Ureter (tissue), 1 donor: ENCODE measurements at regions not wholly inside any gene's neighbourhood (a gene's known extent, or its start where the extent isn't known, plus 50 kb on each side); places are given as distances from the start of the nearest gene placed in this dataset.

ENCODE experiments used
- DNase-seq: peaks from one replicate; pipeline ENCODE4 v3.0.0-alpha.2; 2020; ENCODE audit warnings: low spot score
- donor health status: DM: yes; HTN: yes; CAD: no.

DNA sequence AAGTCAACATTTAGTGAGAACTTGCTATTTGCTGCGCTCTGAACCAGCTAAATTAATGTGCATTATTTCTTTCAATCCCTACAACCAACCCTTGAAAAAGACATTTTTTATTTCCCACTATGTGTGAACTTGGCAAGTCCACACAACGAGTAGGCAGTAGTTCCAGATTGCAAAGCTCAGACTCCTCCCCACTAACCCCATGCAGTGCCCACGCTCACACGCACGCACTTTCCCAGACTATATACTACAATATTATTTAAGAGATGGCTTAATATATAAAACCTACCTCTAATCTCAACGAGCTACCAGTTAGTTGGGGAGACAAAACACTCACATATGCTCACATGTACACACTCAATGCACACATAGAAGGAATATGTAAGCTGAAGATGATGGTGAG lies 671.2 kb downstream of the LMO4 start:
- DNase-seq: no peak

DNA sequence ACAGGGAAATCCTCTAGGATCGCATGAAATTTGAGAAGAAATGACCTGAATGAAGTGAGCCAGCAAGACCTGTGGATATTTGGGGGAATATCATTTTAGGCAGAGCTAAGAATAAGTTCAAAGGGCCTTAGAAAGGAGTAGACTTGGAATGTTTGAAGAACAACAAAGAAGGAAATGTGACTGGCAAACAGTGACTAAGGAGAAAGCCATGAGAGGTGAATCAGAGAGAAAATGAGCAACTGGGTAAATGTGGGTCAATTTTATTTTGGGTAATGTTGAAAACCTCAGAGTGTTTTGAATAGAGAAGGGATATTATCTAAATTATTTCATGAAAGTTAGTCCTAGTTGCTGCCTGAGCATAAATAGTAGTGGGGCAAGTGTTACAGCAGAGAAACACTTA lies 672.8 kb downstream of the LMO4 start:
- no peak for DNase-seq

DNA sequence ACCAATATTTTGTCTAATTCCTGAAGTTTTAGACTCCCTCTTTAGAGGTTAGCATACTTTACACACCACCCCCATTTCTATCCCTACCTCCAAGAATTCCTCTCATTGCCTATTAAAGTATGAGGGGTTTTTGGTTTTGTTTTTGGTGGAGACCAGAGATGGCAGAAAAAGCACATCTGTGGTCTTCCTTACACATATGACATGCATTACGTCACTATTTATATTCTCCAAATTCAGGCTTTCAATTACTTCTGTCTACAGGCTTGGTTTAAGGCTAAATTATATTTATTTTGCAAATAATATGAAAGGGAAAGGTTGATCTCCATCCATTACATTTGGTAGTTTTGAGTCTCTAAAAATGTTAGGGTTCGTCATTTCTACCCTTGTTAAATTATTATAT lies 674.6 kb downstream of the LMO4 start:
- no peak for DNase-seq

DNA sequence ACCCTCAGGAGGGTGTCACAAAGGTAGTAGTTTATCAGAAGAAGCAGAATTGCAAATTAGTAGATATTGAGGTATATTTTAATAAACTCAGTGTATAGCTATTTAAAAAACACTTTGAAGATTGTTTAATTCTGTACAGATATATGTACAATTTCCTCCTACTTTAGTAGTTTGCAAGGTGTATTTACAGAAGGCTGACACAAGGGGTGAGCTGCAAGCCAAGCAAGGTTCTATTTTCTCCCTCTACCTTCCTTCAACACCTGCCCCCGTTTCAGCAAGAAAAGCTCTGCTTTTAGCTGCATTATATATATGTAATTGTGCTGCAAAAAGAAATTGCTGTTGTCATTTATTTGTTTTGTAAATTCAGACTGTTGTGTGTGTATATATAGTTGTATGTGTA lies 674.2 kb upstream of the PKN2 start:
- DNase-seq: no peak

DNA sequence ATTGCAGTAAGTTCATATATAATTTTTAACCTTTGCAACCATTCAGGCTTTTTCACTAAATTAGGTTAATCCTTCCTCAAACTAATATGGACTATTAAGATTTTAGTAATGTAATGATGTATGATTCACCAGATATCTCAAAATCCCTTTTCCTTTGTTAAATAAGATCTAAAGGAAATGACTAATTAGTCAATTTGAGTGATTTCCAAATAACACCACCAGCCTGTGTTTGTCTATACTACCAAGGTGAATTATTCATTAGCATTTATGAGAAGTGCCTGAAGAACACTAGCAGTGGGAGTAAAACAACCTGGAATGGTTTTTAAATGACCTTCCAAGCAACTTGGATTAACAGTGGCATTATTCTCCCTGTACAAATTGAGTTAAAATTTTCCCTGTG lies 670.6 kb upstream of the PKN2 start:
- DNase-seq: no peak

DNA sequence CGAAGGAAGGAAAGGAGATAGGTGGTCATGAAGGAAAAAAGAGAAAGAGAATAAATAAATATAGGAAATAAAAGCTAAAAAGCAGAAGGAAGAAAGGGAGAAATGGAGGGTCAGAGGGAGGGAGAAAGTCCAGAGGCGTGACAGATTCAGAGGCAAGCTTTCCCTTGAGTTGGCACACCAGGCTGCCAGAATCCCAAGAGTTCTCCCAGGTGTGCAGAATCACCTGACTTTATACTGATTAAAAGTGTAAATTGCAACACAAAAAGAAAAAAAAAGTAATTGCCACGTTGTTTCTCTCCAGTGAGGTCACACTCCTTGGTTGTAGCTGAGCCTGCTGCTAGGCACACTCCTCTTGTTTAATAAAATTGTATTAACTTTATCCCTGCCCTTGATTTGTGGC lies 669.9 kb upstream of the PKN2 start:
- no peak for DNase-seq

DNA sequence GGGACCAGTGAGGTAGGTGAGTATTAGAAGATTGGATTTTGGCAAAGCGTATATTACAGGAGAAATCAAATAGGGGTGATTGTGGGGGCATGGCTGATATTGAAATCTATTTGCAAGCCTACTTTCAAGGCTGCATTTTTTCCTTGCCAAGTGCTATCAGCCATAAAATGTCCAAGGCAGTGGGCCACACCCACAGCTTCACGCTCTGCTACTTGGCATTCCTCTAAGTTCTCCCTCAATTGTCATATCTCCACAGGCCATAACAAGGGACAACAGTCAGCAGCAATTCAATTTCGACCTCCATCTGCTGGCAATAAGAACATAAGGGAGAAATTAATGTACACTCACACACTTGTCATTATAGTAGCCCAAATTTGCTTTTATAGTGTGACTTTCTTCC lies 667.1 kb upstream of the PKN2 start:
- no peak for DNase-seq

DNA sequence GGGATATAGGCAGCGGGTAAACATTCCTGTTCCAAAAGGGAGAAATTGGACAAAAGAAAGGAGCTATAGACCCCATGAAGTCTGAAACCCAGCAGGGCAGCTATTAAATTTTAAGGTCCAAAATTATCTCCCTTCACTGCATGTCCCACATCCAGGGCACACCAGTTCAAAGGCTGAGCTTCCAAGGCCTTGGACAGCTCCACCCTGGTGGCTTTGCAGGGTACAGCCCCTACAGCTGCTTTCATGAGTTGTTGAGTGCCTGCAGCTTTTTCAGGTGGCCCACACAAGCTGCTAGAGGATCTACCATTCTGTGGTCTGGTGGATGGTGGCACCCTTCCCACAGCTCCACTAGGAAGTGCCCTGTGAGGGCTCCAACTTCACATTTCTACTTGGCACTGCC lies 662.5 kb upstream of the PKN2 start:
- no peak for DNase-seq

DNA sequence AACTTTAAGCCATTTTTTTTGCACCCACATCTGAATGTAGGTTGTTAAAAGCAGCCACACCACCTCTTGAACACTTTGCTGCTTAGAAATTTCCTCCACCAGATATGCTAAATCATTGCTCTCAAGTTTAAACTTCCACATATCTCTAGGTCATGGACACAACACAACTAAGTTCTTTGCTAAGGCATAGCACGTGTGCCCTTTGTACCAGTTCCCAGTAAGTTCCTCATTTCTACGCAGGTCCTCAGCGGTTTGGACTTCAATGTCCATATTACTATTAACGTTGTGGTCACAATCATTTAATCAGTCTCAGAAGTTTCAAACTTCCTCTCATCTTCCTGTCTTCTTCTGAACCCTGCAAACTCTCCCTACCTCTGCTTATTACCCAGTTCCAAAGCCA lies 661.6 kb upstream of the PKN2 start:
- no peak for DNase-seq

DNA sequence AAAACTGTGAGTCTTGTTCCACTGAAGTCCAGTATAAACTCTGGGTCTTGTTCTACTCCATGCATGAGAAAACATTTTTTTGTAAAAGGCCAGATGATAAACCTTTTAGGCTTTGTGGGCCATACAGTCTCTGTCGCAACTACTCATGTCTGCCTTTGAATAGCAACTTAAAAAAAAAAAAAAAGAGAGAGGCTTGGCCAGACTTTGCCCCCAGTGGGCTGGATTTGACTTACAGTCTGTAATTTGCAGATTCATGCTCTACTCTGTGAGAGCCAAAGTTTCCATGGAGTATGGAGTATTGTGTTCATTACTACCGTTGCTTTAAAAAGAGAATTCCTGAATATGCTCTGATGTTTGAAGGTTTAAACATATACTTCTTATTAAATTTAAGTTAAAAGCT lies 654.9 kb upstream of the PKN2 start:
- no peak for DNase-seq

DNA sequence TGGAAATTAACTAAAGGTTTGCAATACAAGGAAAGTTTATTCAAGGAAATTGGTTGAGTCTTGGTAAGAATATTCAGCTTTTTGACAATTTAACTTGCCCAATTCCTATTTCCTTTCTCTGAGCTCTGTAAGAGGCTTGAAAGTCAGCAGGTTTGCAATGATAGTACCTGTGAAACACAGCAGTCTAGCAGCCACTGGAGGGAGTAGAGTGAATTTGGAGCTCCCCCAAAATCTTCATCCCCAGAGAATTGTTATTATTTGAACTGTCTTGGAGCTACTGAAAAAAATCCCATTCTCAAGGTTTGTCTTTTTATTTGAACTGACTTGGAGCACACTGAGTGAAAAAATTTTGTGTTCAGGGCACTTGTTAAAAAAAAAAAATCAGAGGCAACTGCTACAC lies 654.2 kb upstream of the PKN2 start:
- no peak for DNase-seq

DNA sequence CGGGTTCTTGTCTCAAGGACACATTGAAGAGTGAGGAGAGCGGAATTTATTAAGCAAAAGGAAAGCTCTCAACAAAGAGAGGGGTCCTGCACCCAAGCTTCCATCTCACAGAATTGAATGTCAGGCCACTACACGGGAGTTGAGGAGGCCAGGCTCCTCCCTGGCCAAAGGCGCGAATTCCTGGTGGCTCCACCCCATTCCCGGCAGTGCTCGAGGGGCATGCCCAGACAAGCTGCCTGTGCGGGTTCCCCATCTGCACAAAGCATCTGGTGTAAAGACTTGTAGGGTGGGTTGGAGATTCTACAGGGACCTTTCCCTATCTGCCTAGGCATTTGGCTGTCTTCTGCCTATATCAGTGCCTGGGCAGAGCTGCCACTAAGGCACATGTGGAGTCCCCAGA lies 648.5 kb upstream of the PKN2 start:
- no peak for DNase-seq

DNA sequence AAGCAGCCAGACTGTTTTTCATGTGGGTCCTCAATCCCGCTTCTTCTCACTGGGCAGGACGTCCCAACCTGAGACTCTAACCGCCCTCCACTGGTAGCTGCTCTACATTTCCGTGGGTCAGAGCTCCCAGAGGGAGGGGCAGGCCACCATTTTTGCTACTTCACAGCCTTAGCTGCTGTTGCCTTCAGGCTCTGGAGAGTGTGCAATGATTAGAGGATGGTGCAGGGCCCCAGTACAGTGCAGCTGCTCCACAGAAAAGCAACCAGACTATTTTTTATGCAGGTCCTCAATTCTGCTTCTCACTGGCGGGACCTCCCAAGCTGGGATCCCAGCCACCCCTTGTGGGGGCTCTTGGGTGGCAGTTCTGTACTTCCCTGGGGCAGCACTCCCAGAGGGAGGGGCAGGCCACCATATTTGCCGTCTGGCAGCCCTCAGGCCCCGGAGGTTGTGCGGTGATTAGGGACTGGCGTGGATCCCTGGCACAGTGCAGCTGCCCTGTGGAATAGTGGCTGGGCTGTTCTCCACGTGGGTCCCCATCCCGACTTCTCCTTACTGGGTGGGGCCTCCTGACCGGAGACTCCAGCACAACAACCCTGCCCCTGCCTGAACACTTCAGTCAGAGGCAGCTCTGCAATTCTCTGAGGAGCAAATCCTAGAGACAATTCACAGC lies 647.6 kb upstream of the PKN2 start:
- DNase-seq: no peak

DNA sequence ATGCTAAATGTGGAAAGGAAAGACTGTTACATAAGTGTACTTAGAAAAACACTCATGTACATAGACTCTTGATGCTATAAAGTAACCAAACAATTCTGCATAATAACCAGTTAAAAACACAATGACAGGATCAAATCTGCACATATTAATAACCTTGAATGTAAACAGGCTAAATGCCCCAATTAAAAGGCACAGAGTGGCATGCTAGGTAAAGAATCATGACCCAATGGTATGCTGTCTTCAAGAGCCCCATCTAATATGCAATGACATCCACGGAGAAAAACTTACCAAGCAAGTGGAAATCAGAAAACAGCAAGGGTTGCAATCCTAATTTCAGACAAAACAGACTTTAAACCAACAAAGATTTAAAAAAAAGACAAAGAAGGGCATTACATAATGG lies 644.8 kb upstream of the PKN2 start:
- no peak for DNase-seq

DNA sequence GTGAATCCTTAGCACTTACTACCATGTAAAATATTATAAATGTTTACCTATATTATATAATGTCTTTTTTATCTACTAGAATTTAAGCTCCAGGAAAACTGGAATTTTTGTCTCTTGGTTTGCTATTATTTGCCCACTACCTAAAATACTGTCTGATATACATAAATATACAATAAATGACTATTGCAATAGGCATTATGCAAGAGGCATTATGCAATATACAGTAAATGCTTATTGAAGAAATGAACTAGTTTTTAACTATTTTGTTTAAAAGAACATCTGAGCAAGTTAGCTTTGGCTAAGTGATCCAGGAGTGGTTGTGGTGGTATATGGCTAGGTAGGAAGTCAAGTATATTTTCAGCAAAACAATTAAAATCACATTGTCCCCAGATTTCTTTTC lies 640.2 kb upstream of the PKN2 start:
- no peak for DNase-seq

DNA sequence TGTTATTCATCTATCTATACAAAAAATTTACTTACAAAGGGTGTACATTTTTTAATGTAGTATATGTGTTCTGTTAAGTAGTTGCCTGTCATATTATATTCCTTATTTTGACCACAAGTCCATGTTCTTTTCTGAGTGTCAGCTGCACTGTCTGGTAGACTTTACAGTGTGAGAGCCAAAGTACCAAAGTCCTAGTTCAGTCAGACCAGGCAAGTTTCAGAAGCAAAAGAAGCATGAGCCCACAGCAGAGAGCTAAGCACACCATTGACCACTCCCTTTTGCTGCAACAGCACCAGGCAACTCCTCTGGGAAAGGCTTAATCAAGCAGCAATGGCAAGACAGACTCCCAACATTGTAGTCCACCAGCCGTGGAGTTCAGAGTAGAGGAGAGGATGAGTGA lies 631.9 kb upstream of the PKN2 start:
- no peak for DNase-seq

DNA sequence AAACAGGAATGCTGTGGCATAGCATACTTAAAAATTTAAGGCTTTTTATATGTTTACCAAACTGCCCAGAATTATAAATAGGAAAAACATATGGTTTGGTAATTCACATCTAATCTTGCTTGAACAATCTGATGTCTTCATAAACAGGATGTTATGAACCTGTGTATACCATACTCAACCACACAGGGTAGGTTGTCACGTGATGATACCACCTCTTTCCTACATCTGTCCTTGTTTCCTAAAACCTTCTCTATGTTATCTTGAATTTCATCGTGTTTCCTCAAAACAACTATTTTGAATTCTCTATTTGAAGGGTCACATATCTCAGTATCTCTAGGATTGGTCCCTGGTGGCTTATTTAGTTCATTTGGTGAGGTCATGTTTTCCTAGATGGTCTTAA lies 631.0 kb upstream of the PKN2 start:
- DNase-seq: no peak

DNA sequence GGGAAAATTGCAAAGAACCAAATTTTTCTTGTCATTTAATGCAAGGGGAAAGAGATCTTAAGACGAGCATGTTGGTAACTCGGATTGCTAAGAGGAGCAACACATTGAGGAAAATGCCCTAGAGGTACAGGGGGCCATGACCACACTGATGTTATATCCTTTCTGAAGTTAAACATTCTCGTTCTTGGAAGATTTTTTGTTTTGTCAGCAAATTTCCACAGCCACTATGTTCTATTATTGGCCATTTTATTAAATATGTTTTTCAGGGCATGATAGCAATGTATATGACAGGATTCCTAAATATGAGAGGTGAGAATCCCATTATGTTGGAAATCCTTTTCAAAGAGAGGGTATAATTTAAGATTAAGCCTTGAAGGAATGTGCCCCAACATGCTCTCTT lies 627.2 kb upstream of the PKN2 start:
- no peak for DNase-seq

DNA sequence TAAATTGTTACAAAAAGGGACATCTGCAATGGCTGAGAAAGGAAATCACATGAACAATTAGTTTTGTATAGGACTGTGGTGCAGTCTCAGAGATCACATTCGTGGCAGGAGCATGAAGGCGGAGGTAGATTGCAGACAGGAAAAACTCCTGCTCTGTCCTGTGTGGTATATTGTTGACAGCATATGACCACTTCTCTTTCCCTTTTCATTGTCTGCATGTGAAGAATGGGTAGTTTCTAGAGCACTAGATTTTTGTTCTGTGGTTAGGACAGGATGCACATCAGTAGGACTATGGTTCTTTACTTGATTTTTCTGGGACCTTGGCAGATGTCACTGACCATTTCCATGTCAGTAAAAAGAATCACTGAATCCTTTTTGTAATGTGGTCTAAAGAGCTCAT lies 625.9 kb upstream of the PKN2 start:
- no peak for DNase-seq

DNA sequence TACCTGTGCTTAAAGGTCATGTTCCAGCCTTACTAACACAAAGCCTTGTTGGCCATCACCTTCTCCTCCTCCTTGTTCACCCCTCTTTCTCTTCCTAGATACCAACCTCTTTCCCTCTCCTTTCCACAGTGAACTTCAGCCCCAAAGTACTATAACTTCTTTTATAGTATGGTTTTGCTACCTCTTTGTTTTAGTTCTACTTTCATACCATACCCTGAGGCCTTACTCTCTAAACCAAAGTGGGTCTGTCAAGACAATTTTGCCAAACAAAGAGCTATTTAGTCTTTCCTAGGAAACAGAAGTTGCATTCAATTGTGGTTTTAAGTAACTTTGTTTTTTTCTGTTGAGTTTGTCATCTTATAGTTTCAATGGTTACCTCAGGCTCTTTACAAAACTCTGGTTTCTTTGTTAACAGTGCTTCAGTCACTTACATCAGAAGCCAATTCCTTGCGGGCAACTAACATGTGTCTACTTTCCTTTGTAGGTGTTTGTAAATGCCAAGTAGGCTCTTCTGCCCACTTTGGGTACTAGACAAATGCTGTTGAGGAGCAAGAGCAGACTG lies 623.9 kb upstream of the PKN2 start:
- no peak for DNase-seq

DNA sequence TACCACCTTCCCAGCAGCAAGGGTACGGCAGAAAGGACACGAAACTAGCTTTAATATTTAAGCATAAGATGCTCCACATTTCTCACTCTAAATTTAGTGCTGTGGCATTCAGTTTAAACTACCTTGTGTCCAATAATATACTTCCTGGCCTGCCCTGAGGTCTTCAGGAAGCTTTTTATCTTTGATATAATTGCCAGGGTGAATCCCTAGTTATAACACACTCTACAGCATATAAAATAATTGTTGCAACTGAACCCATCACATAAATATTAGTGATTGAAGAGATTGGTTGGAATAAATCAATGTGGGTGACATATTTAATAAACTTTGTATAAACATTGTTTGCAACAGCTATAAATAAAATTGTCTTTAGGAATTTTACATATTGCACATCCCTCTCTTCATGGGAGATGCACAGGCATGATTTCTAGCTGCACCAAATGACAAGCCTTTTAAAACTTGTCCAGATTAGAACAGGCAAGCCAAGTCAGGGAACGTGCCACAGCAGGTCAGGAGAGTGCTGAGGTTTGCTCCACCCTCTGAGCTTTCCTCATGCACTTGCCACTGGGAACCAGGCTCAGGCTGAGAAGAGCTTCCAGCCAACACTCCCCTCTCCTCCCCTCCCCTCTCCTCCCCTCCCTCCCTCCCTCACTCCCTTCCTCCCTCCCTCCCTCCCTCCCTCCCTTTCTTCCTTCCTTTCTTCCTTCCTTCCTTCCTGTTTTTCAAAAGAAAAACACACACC lies 623.2 kb upstream of the PKN2 start:
- peak; percentile 65 for DNase-seq

DNA sequence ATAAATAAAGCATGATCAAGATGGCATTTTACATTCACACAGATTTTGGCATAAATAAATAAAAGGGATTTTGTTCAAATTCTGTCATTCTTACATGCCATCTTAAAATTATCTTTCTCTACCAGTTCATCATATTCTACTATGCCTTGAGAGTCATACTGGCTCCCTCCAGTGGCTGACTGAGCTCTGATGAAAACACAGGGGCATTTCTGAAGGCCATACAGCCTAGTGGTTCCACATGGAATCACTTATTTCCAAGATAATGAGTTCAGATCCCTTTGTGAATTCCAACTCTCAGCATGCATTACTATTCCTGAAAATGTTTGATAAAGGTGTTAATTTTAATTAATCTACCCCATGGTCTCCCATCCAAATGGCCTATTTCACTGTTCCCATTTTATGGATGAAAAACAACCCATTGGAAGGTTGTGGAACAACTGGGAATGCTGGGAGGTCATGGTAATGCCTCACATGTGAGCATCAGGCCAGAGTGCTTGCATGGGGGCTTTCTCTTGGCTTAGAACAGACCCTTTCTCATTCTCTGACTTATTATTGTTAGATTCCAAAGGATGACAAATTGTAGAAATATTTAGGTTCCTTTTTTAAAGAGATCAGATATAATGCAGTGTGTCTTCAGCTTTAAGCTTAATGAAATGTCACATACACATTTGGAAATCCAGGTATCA lies 622.4 kb upstream of the PKN2 start:
- DNase-seq: peak; percentile 53

DNA sequence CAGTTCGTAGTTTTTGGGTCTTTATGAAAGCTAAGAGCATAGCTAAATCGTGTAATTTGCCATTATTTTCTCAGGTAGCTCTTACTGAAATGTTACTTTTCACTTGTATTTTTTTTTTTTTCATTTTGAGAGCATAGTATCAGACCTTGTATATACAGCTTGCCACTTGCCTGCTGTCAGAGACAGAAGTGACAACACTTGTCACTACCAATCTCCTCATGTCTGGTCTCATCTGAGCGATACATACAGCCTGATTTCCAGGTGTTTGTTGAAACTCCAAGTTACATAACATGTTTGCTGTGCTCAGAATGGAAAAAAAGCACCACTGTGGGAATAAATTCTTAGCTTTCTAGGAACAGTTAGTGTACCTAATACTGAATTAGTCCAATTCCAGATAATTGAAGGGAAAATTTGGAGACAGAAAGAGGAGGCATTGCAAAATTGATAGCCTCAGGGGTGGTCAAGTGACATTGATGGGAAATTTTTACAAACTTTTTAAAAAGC lies 621.4 kb upstream of the PKN2 start:
- DNase-seq: no peak
